Prostate gland (tissue), 2 donors: ENCODE measurements at regions not wholly inside any gene's neighbourhood (a gene's known extent, or its start where the extent isn't known, plus 50 kb on each side); places are given as distances from the start of the nearest gene placed in this dataset.
"Not testable (repeated sequence)": the region's sequence is repeated elsewhere in the genome, so short reads cannot be mapped to it uniquely, and the experiment has no call there.

Experiments used
- DNase-seq: peaks from one replicate; pipeline ENCODE4 v3.0.0-alpha.2; 2019; ENCODE audit warnings: low spot score
- H3K27ac ChIP-seq, 2 donors: fragments of 200-600 bp; sonication (generic); 2 replicates each; pipeline ENCODE4 v1.5.1; 2017 to 2019
- H3K27me3 ChIP-seq: fragments of 200-600 bp; sonication (generic); replicated peaks from 2 replicates; pipeline ENCODE4 v1.5.1; 2019; ENCODE audit not compliant: insufficient read depth
- H3K36me3 ChIP-seq, 2 donors: fragments of 200-600 bp; sonication (generic); 1 replicate in 1 of 2; 2 replicates in 1 of 2; pipeline versions ENCODE4 v1.5.1 to v1.8.1; 2017 to 2019
- H3K4me1 ChIP-seq: fragments of 200-600 bp; sonication (generic); replicated peaks from 2 replicates; pipeline ENCODE4 v1.5.1; 2019
- H3K4me3 ChIP-seq, 2 donors: fragments of 200-600 bp; sonication (generic); 2 replicates each; pipeline ENCODE4 v1.5.1; 2017 to 2019
- H3K9me3 ChIP-seq: fragments of 200-600 bp; sonication (generic); 2 replicates; pipeline ENCODE4 v1.5.1; 2017
- CTCF ChIP-seq, 4 experiments: fragments of 200-600 bp in 2 of 4; fragments of 450-650 bp in 2 of 4; sonication (generic) in 2 of 4; IDR thresholded peaks; 1 replicate in 3 of 4; 2 replicates in 1 of 4; pipeline ENCODE4 v1.5.1; 2016 to 2019; ENCODE audit warnings: antibody characterized with exemption in 4 of 4, mild to moderate bottlenecking in 2 of 4, moderate library complexity in 2 of 4
- POLR2A ChIP-seq: fragments of 450-650 bp; IDR thresholded peaks from one replicate; pipeline ENCODE4 v1.6.1; 2016; ENCODE audit warnings: antibody characterized with exemption, mild to moderate bottlenecking
- POLR2AphosphoS5 ChIP-seq: sonication (generic); formaldehyde crosslinking; IDR thresholded peaks from one replicate; pipeline ENCODE4 v1.6.1; 2017; ENCODE audit warnings: antibody characterized with exemption
- WGBS: methylation state at CpG from one replicate; pipeline ENCODE4 v1.1.5; 2018; 5-methylcytosine and 5-hydroxymethylcytosine counted together
- intact Hi-C: fragments of 100-400 bp; cut with DNase I; formaldehyde crosslinking; loops from one replicate; pipeline ENCODE4 v1.14.2; 2022

GRCh38 chr12:71315328-71315985 is 124.1 kb upstream of the LGR5 start:
- WGBS: 42% methylated on average over 9 of the region's 9 CpGs
- no peak overlapping the region for H3K4me3 ChIP-seq
- no peaks in the 10 kb centered on the region for H3K4me1 ChIP-seq
- H3K36me3 ChIP-seq: no peaks in the 10 kb centered on the region
- intact Hi-C loops: no loop called here
- H3K9me3 ChIP-seq: no peaks in the 10 kb centered on the region
- DNase-seq: peak; percentile 21
- no peak for TF ChIP-seq CTCF (IDR thresholded peaks at IDR 0.05)
- TF ChIP-seq POLR2A: no peak
- no peak for TF ChIP-seq POLR2AphosphoS5
- H3K27me3 ChIP-seq: no peaks in the 10 kb centered on the region
- H3K27ac ChIP-seq: no peak overlapping the region

GRCh38 chr12:71312768-71313403 is 126.7 kb upstream of the LGR5 start:
- Histone ChIP-seq H3K9me3 (no peaks in the 10 kb centered on the region), H3K4me1 (no peaks in the 10 kb centered on the region), H3K4me3 (no peak overlapping the region), H3K36me3 (no peaks in the 10 kb centered on the region), H3K27me3 (no peaks in the 10 kb centered on the region), H3K27ac (no peak overlapping the region)
- 53% methylated on average over 3 of the region's 3 CpGs for WGBS
- DNase-seq: no peak
- TF ChIP-seq POLR2AphosphoS5: no peak
- no peak for TF ChIP-seq CTCF (IDR thresholded peaks at IDR 0.05)
- no peak for TF ChIP-seq POLR2A
- intact Hi-C loops: no loop called here

GRCh38 chr12:71311611-71312010 is 128.0 kb upstream of the LGR5 start:
- H3K27me3 ChIP-seq, intact Hi-C loops, H3K4me1 ChIP-seq, H3K36me3 ChIP-seq, H3K9me3 ChIP-seq, H3K27ac ChIP-seq, H3K4me3 ChIP-seq, DNase-seq: not testable (repeated sequence)
- 83% methylated on average over 4 of the region's 4 CpGs for WGBS

GRCh38 chr12:71306808-71307207 is 132.8 kb upstream of the LGR5 start:
- intact Hi-C loops: no loop called here
- no peaks in the 10 kb centered on the region for H3K36me3 ChIP-seq
- H3K27ac ChIP-seq: no peak overlapping the region
- no peak for DNase-seq
- no peak for TF ChIP-seq POLR2AphosphoS5
- no peak for TF ChIP-seq CTCF (IDR thresholded peaks at IDR 0.05)
- no peak for TF ChIP-seq POLR2A
- WGBS: 51% methylated on average over 1 of the region's 1 CpG
- no peak overlapping the region for H3K4me3 ChIP-seq
- H3K27me3 ChIP-seq: no peaks in the 10 kb centered on the region
- no peaks in the 10 kb centered on the region for H3K9me3 ChIP-seq
- no peaks in the 10 kb centered on the region for H3K4me1 ChIP-seq

- DNase-seq: no peak
- TF ChIP-seq CTCF (IDR thresholded peaks at IDR 0.05): no peak
- TF ChIP-seq POLR2AphosphoS5: no peak
- no peak for TF ChIP-seq POLR2A
- Histone ChIP-seq H3K27ac (no peak overlapping the region), H3K27me3 (no peaks in the 10 kb centered on the region), H3K4me3 (no peak overlapping the region), H3K36me3 (no peaks in the 10 kb centered on the region), H3K4me1 (no peaks in the 10 kb centered on the region), H3K9me3 (no peaks in the 10 kb centered on the region)
- 90% methylated on average over 3 of the region's 3 CpGs for WGBS
- intact Hi-C loops: no loop called here
These were observed 135.3 kb upstream of the LGR5 start for GRCh38 chr12:71304306-71304705.
